Right cardiac atrium (tissue), 5 donors: ENCODE measurements at regions not wholly inside any gene's neighbourhood (a gene's known extent, or its start where the extent isn't known, plus 50 kb on each side); places are given as distances from the start of the nearest gene placed in this dataset.

Experiments
- ATAC-seq, 2 donors: fragments of 200-7000 bp; cut with Tn5 transposase; one replicate each; pipeline versions ENCODE4 v1.8.0 to v1.9.1; 2020; ENCODE audit warnings: moderate library complexity in 2 of 2, mild to moderate bottlenecking in 1 of 2
- DNase-seq, 3 donors: peaks; one replicate each; pipeline ENCODE4 v3.0.0-alpha.2; 2020
- H3K27ac ChIP-seq: one replicate; pipeline ENCODE4 v1.5.1; 2013; ENCODE audit warnings: mild to moderate bottlenecking, low read length, control low read depth, moderate library complexity
- H3K27me3 ChIP-seq: one replicate; pipeline ENCODE4 v1.6.1; 2013; ENCODE audit not compliant: control insufficient read depth, insufficient read depth
- H3K4me1 ChIP-seq: one replicate; pipeline ENCODE4 v1.6.1; 2013; ENCODE audit warnings: low read length; ENCODE audit not compliant: control insufficient read depth, insufficient read depth
- H3K4me3 ChIP-seq: one replicate; pipeline ENCODE4 v1.5.1; 2013; ENCODE audit warnings: low read length, control low read depth
- H3K9me3 ChIP-seq: one replicate; pipeline ENCODE4 v1.6.1; 2013; ENCODE audit warnings: low read length; ENCODE audit not compliant: control insufficient read depth
- WGBS: extraction: QIAGEN DNeasy Blood & Tissue Kit; methylation state at CpG from one replicate; pipeline ENCODE4 v1.1.7; 2013; 5-methylcytosine and 5-hydroxymethylcytosine counted together
- intact Hi-C, 4 donors: fragments of 100-400 bp; cut with DNase I; formaldehyde crosslinking; loops; one replicate each; pipeline versions ENCODE4 v1.11.0 to v1.14.0; 2022 to 2023
- donor health status: healthy with polysubstance abuse.
- donor health status: DM: no; HTN: yes; CAD: no.
- donor health status: DM: no; HTN: no; CAD: no.
- donor health status: DM: no; HTN: yes; CAD: no; lungs with severe emphysema.
- donor health status: DM: yes; HTN: yes; CAD: no.

- H3K9me3 ChIP-seq: no peaks in the 10 kb centered on the region
- no peaks in the 10 kb centered on the region for H3K4me1 ChIP-seq
- no peak for DNase-seq
- 84% methylated on average over 5 of the region's 5 CpGs for WGBS
- H3K4me3 ChIP-seq: no peak overlapping the region
- intact Hi-C loops: no loop called here
- no peak overlapping the region for H3K27ac ChIP-seq
- ATAC-seq: no peak
- H3K27me3 ChIP-seq: no peaks in the 10 kb centered on the region
These were observed 178.6 kb downstream of the MYCN start for GRCh38 chr2:16118611-16119590.

DNA sequence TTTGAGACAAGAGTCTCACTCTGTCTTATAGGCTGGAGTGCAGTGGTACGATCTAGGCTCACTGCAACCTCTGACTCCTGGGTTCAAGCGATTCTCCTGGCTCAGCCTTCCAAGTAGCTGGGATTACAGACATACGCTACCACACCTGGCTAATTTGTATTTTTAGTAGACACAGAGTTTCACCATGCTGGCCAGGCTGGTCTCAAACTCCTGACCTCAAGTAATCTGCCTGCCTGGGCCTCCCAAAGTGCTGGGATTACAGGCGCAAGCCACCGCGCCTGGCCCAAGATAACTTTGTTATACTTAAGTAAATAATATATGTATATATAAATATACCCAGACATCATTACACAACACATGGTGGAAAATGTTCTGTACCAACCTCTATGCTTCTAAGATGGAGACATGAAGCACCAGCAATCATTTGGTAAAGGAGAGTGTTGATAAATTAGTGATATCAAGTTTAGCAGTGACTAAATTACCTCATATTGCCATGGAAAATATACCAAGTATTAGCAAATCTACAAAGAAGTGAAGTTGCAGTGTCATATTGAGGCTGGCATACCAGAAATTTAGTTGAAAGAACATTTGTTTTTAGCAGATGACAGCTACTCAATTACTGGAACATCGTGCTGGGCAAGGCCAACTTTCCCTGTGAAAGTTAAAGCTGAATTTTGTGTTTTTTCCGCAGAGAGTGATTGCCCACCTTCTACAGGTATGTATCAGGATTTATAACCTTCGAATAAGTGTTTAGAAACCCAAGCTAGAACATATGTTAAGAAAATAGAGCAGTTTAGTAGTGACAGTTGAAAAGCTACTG is 177.7 kb downstream of the MYCN start:
- DNase-seq (no peak), ATAC-seq (no peak)
- Histone ChIP-seq H3K4me3 (no peak overlapping the region), H3K9me3 (no peaks in the 10 kb centered on the region), H3K4me1 (no peaks in the 10 kb centered on the region), H3K27ac (no peak overlapping the region), H3K27me3 (no peaks in the 10 kb centered on the region)
- WGBS: 80% methylated on average over 9 of the region's 9 CpGs
- intact Hi-C loops: no loop called here

- H3K27me3 ChIP-seq: no peaks in the 10 kb centered on the region
- H3K4me3 ChIP-seq: no peak overlapping the region
- H3K27ac ChIP-seq: no peak overlapping the region
- no peaks in the 10 kb centered on the region for H3K9me3 ChIP-seq
- DNase-seq (no peak), ATAC-seq (no peak)
- intact Hi-C loops: no loop called here
- H3K4me1 ChIP-seq: no peaks in the 10 kb centered on the region
- 91% methylated on average over 9 of the region's 9 CpGs for whole genome bisulfite sequencing
These were observed 176.8 kb downstream of the MYCN start for GRCh38 chr2:16117021-16117700.

- DNase-seq: no peak
- Histone ChIP-seq H3K27ac (no peak overlapping the region), H3K27me3 (no peaks in the 10 kb centered on the region), H3K4me3 (no peak overlapping the region), H3K9me3 (no peaks in the 10 kb centered on the region), H3K4me1 (no peaks in the 10 kb centered on the region)
- intact Hi-C loops: no loop called here
- WGBS: 86% methylated on average over 7 of the region's 7 CpGs
- ATAC-seq: no peak
These were observed 175.8 kb downstream of the MYCN start for GRCh38 chr2:16115881-16116830.

DNA sequence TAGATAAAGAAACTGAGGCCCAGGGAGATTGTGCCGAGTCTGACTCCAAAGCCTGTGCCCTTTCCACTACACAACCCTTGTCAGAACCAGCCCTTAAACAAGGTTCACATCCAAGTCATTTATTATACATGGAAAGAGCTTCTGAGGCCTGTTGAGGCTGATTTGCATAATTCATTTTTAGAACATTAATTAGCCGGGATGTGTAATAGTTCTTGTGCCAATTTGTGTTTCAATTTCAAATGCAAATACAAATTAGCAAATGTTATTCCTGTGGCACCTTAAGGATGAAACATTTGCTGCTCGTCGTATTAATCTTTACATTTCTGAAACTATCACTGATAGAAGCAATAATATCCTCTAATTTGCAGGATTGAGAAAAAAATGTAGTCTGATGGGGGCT is 174.9 kb downstream of the MYCN start:
- no peaks in the 10 kb centered on the region for H3K27me3 ChIP-seq
- H3K4me1 ChIP-seq: no peaks in the 10 kb centered on the region
- intact Hi-C loops: no loop called here
- ATAC-seq (no peak), DNase-seq (no peak)
- WGBS: 87% methylated on average over 4 of the region's 4 CpGs
- H3K27ac ChIP-seq: no peak overlapping the region
- H3K4me3 ChIP-seq: no peak overlapping the region
- H3K9me3 ChIP-seq: no peaks in the 10 kb centered on the region

DNA sequence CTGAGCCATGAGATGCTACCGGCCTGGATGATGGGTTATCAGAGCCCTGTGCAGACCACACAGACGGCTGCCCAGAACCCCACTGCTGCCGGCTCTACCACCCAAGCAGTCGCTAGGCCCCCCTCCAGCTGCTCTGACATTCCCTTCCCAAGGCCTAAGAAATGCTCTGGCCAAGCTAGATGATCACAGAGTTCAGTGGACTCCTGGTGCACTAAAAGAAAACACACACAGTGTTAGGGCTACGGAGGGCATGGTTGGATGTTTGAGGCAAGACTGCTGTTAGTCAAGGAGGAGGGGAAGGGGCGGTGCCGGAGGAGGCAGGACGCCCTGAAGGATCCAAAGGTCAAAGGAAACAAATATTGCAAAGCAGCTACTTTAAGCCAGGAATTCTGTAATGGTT is 174.5 kb downstream of the MYCN start:
- Histone ChIP-seq H3K4me1 (no peaks in the 10 kb centered on the region), H3K9me3 (no peaks in the 10 kb centered on the region), H3K27me3 (no peaks in the 10 kb centered on the region), H3K27ac (no peak overlapping the region), H3K4me3 (no peak overlapping the region)
- intact Hi-C loops: no loop called here
- DNase-seq (no peak), ATAC-seq (no peak)
- 83% methylated on average over 8 of the region's 8 CpGs for WGBS

GRCh38 chr2:16114070-16114469 is 173.7 kb downstream of the MYCN start:
- ATAC-seq (no peak), DNase-seq (no peak)
- Histone ChIP-seq H3K4me1 (no peaks in the 10 kb centered on the region), H3K9me3 (no peaks in the 10 kb centered on the region), H3K4me3 (no peak overlapping the region), H3K27ac (no peak overlapping the region), H3K27me3 (no peaks in the 10 kb centered on the region)
- 84% methylated on average over 11 of the region's 11 CpGs for WGBS
- intact Hi-C loops: no loop called here

- no peaks in the 10 kb centered on the region for H3K4me1 ChIP-seq
- DNase-seq: no peak
- 81% methylated on average over 1 of the region's 1 CpG for WGBS
- ATAC-seq: no peak
- H3K4me3 ChIP-seq: no peak overlapping the region
- H3K27me3 ChIP-seq: no peaks in the 10 kb centered on the region
- no peaks in the 10 kb centered on the region for H3K9me3 ChIP-seq
- no peak overlapping the region for H3K27ac ChIP-seq
- intact Hi-C loops: no loop called here
These were observed 173.2 kb downstream of the MYCN start for GRCh38 chr2:16113568-16113967.

- DNase-seq (no peak), ATAC-seq (no peak)
- no peak overlapping the region for H3K4me3 ChIP-seq
- intact Hi-C loops: no loop called here
- no peaks in the 10 kb centered on the region for H3K27me3 ChIP-seq
- no peaks in the 10 kb centered on the region for H3K4me1 ChIP-seq
- H3K27ac ChIP-seq: no peak overlapping the region
- no peaks in the 10 kb centered on the region for H3K9me3 ChIP-seq
- WGBS: 63% methylated on average over 3 of the region's 3 CpGs
These were observed 172.7 kb downstream of the MYCN start for GRCh38 chr2:16112972-16113560.
